Endodermal cell (in vitro differentiated cells): ENCODE measurements at regions not wholly inside any gene's neighbourhood (a gene's known extent, or its start where the extent isn't known, plus 50 kb on each side); places are given as distances from the start of the nearest gene placed in this dataset.

Source experiments
- DNase-seq: peaks from one replicate; pipeline ENCODE4 v3.0.0-alpha.2; 2017
- H3K27ac ChIP-seq: 2 replicates; pipeline ENCODE4 v1.5.1; 2013; ENCODE audit warnings: mild to moderate bottlenecking, low read depth, low read length, moderate library complexity
- H3K27me3 ChIP-seq: 2 replicates; pipeline ENCODE4 v1.6.1; 2013; ENCODE audit warnings: mild to moderate bottlenecking, low read length, moderate library complexity; ENCODE audit not compliant: insufficient read depth, control insufficient read depth, poor library complexity, severe bottlenecking
- H3K36me3 ChIP-seq: 2 replicates; pipeline ENCODE4 v1.7.0; 2013; ENCODE audit warnings: mild to moderate bottlenecking, low read length, moderate library complexity; ENCODE audit not compliant: control insufficient read depth, insufficient read depth
- H3K4me1 ChIP-seq: one replicate; pipeline ENCODE4 v1.7.0; 2013; ENCODE audit warnings: low read length; ENCODE audit not compliant: control insufficient read depth, insufficient read depth
- H3K4me3 ChIP-seq: 2 replicates; pipeline ENCODE4 v1.5.1; 2013; ENCODE audit warnings: mild to moderate bottlenecking, low read length, moderate library complexity
- H3K9ac ChIP-seq: 2 replicates; pipeline ENCODE4 v1.6.1; 2013; ENCODE audit warnings: mild to moderate bottlenecking, low read length, moderate library complexity; ENCODE audit not compliant: poor library complexity, severe bottlenecking; ENCODE audit errors: extremely low read depth
- H3K9me3 ChIP-seq: 2 replicates; pipeline ENCODE4 v1.6.1; 2013; ENCODE audit warnings: mild to moderate bottlenecking, low read length, moderate library complexity; ENCODE audit not compliant: control insufficient read depth
- H3K27ac Mint-ChIP-seq: 2 replicates; pipeline ENCODE4 v1.8.0; 2020; ENCODE audit warnings: mixed read lengths
- H3K27me3 Mint-ChIP-seq: 2 replicates; pipeline ENCODE4 v1.8.0; 2021; ENCODE audit warnings: mild to moderate bottlenecking, mixed read lengths; ENCODE audit not compliant: insufficient read depth
- H3K36me3 Mint-ChIP-seq: 2 replicates; pipeline ENCODE4 v1.8.0; 2020; ENCODE audit warnings: low read depth, mixed read lengths
- H3K4me1 Mint-ChIP-seq: 2 replicates; pipeline ENCODE4 v1.8.0; 2020; ENCODE audit warnings: mixed read lengths
- H3K4me3 Mint-ChIP-seq: 2 replicates; pipeline ENCODE4 v1.8.0; 2020; ENCODE audit warnings: mild to moderate bottlenecking, moderate library complexity, mixed read lengths
- H3K9me3 Mint-ChIP-seq: 2 replicates; pipeline ENCODE4 v1.8.0; 2020; ENCODE audit warnings: mild to moderate bottlenecking, mixed read lengths
- CTCF ChIP-seq: fragments of 200-600 bp; sonication (generic); conservative IDR thresholded peaks from 2 replicates; pipeline ENCODE4 v1.5.0; 2021; ENCODE audit warnings: antibody characterized with exemption, mild to moderate bottlenecking
- WGBS, 2 experiments: methylation state at CpG; one replicate each; pipeline versions ENCODE4 v1.1.5 to v1.1.7; 2013; ENCODE audit warnings: missing lambda C conversion rate in 2 of 2, mixed read lengths in 1 of 2; ENCODE audit not compliant: insufficient coverage in 1 of 2, insufficient read length in 1 of 2; 5-methylcytosine and 5-hydroxymethylcytosine counted together

DNA sequence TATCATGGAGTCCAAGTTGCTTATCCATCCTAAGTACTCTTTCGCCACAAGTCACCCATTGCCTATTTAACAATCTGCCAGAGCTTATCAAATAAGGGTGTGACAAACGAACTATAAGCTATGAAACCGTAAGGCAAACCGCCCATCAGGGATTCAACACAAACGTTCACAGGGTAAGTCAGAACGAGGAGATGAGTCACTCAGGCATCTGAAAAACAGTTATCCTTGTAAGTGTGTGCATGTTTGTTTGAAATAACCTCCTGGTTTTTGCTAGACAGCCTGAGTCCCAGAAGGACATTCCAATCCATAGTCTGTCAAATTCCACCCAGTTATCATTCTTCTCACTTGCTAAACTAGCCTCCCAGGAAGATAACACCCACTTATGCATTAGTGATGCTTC is 299.1 kb downstream of the PAX3 start:
- H3K4me3 Mint-ChIP-seq: no peak overlapping the region
- DNase-seq: no peak
- no peak for TF ChIP-seq CTCF
- H3K27ac Mint-ChIP-seq: no peak overlapping the region
- H3K4me3 ChIP-seq: no peak overlapping the region
- no peaks in the 10 kb centered on the region for H3K4me1 ChIP-seq
- no peak overlapping the region for H3K9ac ChIP-seq
- H3K36me3 ChIP-seq: no peaks in the 10 kb centered on the region
- no peaks in the 10 kb centered on the region for H3K27me3 ChIP-seq
- no peaks in the 10 kb centered on the region for H3K4me1 Mint-ChIP-seq
- WGBS, 2 experiments: 91 to 98% methylated on average over 6 of the region's 6 CpGs
- H3K36me3 Mint-ChIP-seq: no peaks in the 10 kb centered on the region
- H3K9me3 Mint-ChIP-seq: peaks cover 3% of the 10 kb centered on the region
- peaks cover 3% of the 10 kb centered on the region for H3K27me3 Mint-ChIP-seq
- no peaks in the 10 kb centered on the region for H3K9me3 ChIP-seq
- H3K27ac ChIP-seq: no peak overlapping the region

- 80 to 89% methylated on average over 1 to 2 of the region's 2 CpGs for WGBS, 2 experiments
- no peak for DNase-seq
- peaks cover 3% of the 10 kb centered on the region for H3K9me3 Mint-ChIP-seq
- no peak overlapping the region for H3K27ac Mint-ChIP-seq
- Histone ChIP-seq H3K4me3 (no peak overlapping the region), H3K27me3 (no peaks in the 10 kb centered on the region), H3K36me3 (no peaks in the 10 kb centered on the region), H3K9me3 (no peaks in the 10 kb centered on the region), H3K27ac (no peak overlapping the region), H3K9ac (no peak overlapping the region), H3K4me1 (no peaks in the 10 kb centered on the region)
- no peaks in the 10 kb centered on the region for H3K4me1 Mint-ChIP-seq
- no peak overlapping the region for H3K4me3 Mint-ChIP-seq
- H3K36me3 Mint-ChIP-seq: no peaks in the 10 kb centered on the region
- H3K27me3 Mint-ChIP-seq: peaks cover 3% of the 10 kb centered on the region
- no peak for TF ChIP-seq CTCF
Measured at GRCh38 chr2:221999166-221999565, 299.6 kb downstream of the PAX3 start.

DNA sequence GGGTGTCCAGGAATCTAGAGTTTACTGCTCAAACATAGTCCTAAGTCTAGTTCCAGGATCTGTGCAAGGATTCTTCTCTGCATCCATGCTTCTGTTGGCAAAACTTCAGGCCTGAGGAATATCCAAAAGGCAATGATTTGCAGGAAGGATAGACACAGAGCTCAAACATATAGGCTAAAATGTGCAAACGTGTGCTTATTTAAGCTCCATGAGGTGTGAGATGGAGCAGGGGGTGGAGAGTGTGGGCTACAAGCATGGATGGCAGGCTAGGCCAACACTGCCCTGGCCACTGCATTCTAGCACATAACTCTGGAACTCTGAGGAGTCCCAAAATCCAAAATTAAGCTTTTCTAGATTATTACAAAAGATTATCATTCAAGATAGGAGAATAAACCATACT is 301.1 kb downstream of the PAX3 start:
- no peak for DNase-seq
- Mint-ChIP-seq H3K27ac (no peak overlapping the region), H3K9me3 (peaks cover 3% of the 10 kb centered on the region), H3K4me3 (no peak overlapping the region), H3K27me3 (peaks cover 3% of the 10 kb centered on the region), H3K4me1 (no peaks in the 10 kb centered on the region), H3K36me3 (no peaks in the 10 kb centered on the region)
- H3K4me1 ChIP-seq: no peaks in the 10 kb centered on the region
- no peaks in the 10 kb centered on the region for H3K9me3 ChIP-seq
- no peaks in the 10 kb centered on the region for H3K36me3 ChIP-seq
- TF ChIP-seq CTCF: no peak
- H3K4me3 ChIP-seq: no peak overlapping the region
- no peak overlapping the region for H3K9ac ChIP-seq
- H3K27me3 ChIP-seq: no peaks in the 10 kb centered on the region
- H3K27ac ChIP-seq: no peak overlapping the region
- whole genome bisulfite sequencing, 2 experiments: 93 to 100% methylated on average over 1 of the region's 1 CpG
